ENCODE measurements at regions not wholly inside any gene's neighbourhood (a gene's known extent, or its start where the extent isn't known, plus 50 kb on each side); places are given as distances from the start of the nearest gene placed in this dataset.

DNA sequence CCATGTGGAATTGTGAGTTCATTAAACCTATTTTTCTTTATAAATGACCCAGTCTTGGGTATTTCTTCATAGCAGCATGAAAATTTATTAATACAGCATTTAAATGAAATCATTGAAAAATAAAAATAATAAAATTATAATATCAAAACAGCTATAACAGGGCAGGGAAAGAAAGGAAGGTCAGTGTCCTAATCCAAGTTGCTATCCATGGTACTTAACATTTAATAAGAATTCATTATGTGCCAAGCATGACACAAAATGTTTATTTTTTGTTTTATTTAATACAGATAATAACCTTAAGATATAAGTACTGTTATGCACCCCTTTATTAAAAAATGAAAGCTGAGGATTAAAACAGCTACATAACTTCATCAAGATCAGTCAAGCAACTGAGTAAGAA is 838.4 kb downstream of the RAB28 start:
- Histone ChIP-seq H3K36me3 (ENCODE audit: insufficient read depth) (no peaks in the 10 kb centered on the region), H3K9me2 (ENCODE audit: insufficient read depth) (peaks cover 8% of the 10 kb centered on the region; the same call in 1 of the 2 replicates), H3K79me2 (replicated peaks; ENCODE audit: insufficient read depth) (no peaks in the 10 kb centered on the region), H3K27me3 (ENCODE audit: insufficient read depth) (no peaks in the 10 kb centered on the region), H3K4me3 (no peak overlapping the region), H3F3A (replicated peaks; ENCODE audit: low read depth) (no peaks in the 10 kb centered on the region), H3K4me2 (no peak overlapping the region), H2AFZ (no peak overlapping the region), H3K4me1 (ENCODE audit: insufficient read depth) (no peaks in the 10 kb centered on the region), H3K27ac (ENCODE audit: low read depth) (no peak overlapping the region), H4K20me1 (replicated peaks; ENCODE audit: insufficient read depth) (no peaks in the 10 kb centered on the region)
- Mint-ChIP-seq H3K4me3 (no peak overlapping the region), H3K27ac (no peak overlapping the region), H3K4me1 (no peaks in the 10 kb centered on the region), H3K27me3 (ENCODE audit: insufficient read depth, low read depth, poor library complexity) (no peaks in the 10 kb centered on the region), H3K9me3 (peaks cover 12% of the 10 kb centered on the region; the same call in 1 of the 3 replicates), H3K36me3 (ENCODE audit: low read depth) (peaks cover 3% of the 10 kb centered on the region; the same call in 1 of the 3 replicates)
- TF ChIP-seq JUNB (IDR thresholded peaks at IDR 0.05; ENCODE audit: unreplicated experiment) (no peak), EZH2phosphoT487 (IDR thresholded peaks at IDR 0.05; ENCODE audit: unreplicated experiment) (no peak)
- TF ChIP-seq, protein P1, sequence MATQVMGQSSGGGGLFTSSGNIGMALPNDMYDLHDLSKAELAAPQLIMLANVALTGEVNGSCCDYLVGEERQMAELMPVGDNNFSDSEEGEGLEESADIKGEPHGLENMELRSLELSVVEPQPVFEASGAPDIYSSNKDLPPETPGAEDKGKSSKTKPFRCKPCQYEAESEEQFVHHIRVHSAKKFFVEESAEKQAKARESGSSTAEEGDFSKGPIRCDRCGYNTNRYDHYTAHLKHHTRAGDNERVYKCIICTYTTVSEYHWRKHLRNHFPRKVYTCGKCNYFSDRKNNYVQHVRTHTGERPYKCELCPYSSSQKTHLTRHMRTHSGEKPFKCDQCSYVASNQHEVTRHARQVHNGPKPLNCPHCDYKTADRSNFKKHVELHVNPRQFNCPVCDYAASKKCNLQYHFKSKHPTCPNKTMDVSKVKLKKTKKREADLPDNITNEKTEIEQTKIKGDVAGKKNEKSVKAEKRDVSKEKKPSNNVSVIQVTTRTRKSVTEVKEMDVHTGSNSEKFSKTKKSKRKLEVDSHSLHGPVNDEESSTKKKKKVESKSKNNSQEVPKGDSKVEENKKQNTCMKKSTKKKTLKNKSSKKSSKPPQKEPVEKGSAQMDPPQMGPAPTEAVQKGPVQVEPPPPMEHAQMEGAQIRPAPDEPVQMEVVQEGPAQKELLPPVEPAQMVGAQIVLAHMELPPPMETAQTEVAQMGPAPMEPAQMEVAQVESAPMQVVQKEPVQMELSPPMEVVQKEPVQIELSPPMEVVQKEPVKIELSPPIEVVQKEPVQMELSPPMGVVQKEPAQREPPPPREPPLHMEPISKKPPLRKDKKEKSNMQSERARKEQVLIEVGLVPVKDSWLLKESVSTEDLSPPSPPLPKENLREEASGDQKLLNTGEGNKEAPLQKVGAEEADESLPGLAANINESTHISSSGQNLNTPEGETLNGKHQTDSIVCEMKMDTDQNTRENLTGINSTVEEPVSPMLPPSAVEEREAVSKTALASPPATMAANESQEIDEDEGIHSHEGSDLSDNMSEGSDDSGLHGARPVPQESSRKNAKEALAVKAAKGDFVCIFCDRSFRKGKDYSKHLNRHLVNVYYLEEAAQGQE (IDR thresholded peaks at IDR 0.05; ENCODE audit: unreplicated experiment): peak; percentile 56
- ATAC-seq: no peak
- DNase-seq (ENCODE audit: low spot score): no peak

DNA sequence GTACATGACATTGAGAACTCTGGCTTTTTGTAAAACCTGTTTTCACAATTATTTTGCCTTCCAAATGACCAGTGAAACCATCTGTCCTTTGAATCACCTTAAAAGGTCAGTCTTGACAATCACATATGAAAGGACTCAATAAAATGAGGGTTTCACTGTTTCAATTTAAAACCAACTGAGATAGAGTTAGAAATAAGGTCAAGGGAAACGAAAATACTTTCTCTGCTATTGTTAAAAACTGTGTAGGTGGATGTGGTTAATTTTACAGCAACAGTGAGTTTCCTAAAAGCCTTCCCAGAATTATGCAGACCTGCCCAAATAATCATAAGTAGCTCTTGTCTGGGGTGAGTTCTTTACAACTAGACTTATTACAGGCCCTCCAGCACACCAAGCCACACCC is 839.9 kb downstream of the RAB28 start:
- H3K4me1 Mint-ChIP-seq: no peaks in the 10 kb centered on the region
- H3K36me3 Mint-ChIP-seq (ENCODE audit: low read depth): peaks cover 4% of the 10 kb centered on the region; the same call in 2 of the 3 replicates
- Histone ChIP-seq H3K4me2 (no peak overlapping the region), H3K27ac (ENCODE audit: low read depth) (no peak overlapping the region), H3K9me2 (ENCODE audit: insufficient read depth) (peaks cover 11% of the 10 kb centered on the region; the same call in 1 of the 2 replicates), H3F3A (replicated peaks; ENCODE audit: low read depth) (no peaks in the 10 kb centered on the region), H3K36me3 (ENCODE audit: insufficient read depth) (no peaks in the 10 kb centered on the region), H2AFZ (no peak overlapping the region), H3K4me1 (ENCODE audit: insufficient read depth) (no peaks in the 10 kb centered on the region), H3K4me3 (no peak overlapping the region), H3K79me2 (replicated peaks; ENCODE audit: insufficient read depth) (no peaks in the 10 kb centered on the region), H3K27me3 (ENCODE audit: insufficient read depth) (no peaks in the 10 kb centered on the region), H4K20me1 (replicated peaks; ENCODE audit: insufficient read depth) (no peaks in the 10 kb centered on the region)
- H3K27me3 Mint-ChIP-seq (ENCODE audit: insufficient read depth, low read depth, poor library complexity): no peaks in the 10 kb centered on the region
- TF ChIP-seq, protein P2, sequence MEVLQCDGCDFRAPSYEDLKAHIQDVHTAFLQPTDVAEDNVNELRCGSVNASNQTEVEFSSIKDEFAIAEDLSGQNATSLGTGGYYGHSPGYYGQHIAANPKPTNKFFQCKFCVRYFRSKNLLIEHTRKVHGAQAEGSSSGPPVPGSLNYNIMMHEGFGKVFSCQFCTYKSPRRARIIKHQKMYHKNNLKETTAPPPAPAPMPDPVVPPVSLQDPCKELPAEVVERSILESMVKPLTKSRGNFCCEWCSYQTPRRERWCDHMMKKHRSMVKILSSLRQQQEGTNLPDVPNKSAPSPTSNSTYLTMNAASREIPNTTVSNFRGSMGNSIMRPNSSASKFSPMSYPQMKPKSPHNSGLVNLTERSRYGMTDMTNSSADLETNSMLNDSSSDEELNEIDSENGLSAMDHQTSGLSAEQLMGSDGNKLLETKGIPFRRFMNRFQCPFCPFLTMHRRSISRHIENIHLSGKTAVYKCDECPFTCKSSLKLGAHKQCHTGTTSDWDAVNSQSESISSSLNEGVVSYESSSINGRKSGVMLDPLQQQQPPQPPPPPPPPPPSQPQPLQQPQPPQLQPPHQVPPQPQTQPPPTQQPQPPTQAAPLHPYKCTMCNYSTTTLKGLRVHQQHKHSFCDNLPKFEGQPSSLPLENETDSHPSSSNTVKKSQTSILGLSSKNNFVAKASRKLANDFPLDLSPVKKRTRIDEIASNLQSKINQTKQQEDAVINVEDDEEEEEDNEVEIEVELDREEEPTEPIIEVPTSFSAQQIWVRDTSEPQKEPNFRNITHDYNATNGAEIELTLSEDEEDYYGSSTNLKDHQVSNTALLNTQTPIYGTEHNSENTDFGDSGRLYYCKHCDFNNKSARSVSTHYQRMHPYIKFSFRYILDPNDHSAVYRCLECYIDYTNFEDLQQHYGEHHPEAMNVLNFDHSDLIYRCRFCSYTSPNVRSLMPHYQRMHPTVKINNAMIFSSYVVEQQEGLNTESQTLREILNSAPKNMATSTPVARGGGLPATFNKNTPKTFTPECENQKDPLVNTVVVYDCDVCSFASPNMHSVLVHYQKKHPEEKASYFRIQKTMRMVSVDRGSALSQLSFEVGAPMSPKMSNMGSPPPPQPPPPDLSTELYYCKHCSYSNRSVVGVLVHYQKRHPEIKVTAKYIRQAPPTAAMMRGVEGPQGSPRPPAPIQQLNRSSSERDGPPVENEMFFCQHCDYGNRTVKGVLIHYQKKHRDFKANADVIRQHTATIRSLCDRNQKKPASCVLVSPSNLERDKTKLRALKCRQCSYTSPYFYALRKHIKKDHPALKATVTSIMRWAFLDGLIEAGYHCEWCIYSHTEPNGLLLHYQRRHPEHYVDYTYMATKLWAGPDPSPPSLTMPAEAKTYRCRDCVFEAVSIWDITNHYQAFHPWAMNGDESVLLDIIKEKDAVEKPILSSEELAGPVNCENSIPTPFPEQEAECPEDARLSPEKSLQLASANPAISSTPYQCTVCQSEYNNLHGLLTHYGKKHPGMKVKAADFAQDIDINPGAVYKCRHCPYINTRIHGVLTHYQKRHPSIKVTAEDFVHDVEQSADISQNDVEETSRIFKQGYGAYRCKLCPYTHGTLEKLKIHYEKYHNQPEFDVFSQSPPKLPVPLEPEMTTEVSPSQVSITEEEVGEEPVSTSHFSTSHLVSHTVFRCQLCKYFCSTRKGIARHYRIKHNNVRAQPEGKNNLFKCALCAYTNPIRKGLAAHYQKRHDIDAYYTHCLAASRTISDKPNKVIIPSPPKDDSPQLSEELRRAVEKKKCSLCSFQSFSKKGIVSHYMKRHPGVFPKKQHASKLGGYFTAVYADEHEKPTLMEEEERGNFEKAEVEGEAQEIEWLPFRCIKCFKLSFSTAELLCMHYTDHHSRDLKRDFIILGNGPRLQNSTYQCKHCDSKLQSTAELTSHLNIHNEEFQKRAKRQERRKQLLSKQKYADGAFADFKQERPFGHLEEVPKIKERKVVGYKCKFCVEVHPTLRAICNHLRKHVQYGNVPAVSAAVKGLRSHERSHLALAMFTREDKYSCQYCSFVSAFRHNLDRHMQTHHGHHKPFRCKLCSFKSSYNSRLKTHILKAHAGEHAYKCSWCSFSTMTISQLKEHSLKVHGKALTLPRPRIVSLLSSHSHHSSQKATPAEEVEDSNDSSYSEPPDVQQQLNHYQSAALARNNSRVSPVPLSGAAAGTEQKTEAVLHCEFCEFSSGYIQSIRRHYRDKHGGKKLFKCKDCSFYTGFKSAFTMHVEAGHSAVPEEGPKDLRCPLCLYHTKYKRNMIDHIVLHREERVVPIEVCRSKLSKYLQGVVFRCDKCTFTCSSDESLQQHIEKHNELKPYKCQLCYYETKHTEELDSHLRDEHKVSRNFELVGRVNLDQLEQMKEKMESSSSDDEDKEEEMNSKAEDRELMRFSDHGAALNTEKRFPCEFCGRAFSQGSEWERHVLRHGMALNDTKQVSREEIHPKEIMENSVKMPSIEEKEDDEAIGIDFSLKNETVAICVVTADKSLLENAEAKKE (CRISPR knock-in tag; IDR thresholded peaks at IDR 0.05): no peak
- TF ChIP-seq JUNB (IDR thresholded peaks at IDR 0.05; ENCODE audit: unreplicated experiment) (no peak), EZH2phosphoT487 (IDR thresholded peaks at IDR 0.05; ENCODE audit: unreplicated experiment) (no peak), ZNF114 (CRISPR knock-in tag; IDR thresholded peaks at IDR 0.05) (no peak)
- TF ChIP-seq, protein P3, sequence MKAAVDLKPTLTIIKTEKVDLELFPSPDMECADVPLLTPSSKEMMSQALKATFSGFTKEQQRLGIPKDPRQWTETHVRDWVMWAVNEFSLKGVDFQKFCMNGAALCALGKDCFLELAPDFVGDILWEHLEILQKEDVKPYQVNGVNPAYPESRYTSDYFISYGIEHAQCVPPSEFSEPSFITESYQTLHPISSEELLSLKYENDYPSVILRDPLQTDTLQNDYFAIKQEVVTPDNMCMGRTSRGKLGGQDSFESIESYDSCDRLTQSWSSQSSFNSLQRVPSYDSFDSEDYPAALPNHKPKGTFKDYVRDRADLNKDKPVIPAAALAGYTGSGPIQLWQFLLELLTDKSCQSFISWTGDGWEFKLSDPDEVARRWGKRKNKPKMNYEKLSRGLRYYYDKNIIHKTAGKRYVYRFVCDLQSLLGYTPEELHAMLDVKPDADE (IDR thresholded peaks at IDR 0.05): no peak
- no peak overlapping the region for H3K27ac Mint-ChIP-seq
- no peak for DNase-seq (ENCODE audit: low spot score)
- no peak for ATAC-seq
- peaks cover 2% of the 10 kb centered on the region; the same call in 1 of the 3 replicates for H3K9me3 Mint-ChIP-seq
- H3K4me3 Mint-ChIP-seq: no peak overlapping the region
